GM12872 (cell line): ENCODE measurements at regions not wholly inside any gene's neighbourhood (a gene's known extent, or its start where the extent isn't known, plus 50 kb on each side); places are given as distances from the start of the nearest gene placed in this dataset.

Experiments
- TF ChIP-seq, protein P1 (sequence below): IDR thresholded peaks from 3 replicates; pipeline ENCODE4 v1.5.1; 2011; ENCODE audit warnings: low read depth, mild to moderate bottlenecking, low read length, moderate library complexity; ENCODE audit not compliant: insufficient read depth

DNA sequence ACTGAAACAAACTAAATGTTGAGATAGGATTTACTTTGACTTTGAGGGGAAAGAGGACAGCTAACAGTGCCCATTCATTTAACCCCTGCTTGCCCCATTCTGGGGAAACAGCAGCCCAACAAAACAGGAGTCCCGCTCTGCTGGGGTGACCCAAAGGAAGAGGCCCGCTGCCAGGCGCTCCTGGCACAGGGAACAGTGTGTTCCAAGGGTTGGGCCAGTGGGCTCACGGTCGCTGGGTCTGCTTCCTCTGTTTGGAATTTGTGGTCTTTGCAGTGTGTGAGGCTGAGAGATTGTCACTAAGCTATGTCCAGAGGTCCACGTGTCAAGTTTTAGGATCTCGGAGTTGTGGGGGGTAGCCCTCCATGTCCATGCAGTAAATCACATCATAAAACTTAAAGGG, 250.4 kb upstream of the C2CD4B start:
- TF ChIP-seq, protein P1, sequence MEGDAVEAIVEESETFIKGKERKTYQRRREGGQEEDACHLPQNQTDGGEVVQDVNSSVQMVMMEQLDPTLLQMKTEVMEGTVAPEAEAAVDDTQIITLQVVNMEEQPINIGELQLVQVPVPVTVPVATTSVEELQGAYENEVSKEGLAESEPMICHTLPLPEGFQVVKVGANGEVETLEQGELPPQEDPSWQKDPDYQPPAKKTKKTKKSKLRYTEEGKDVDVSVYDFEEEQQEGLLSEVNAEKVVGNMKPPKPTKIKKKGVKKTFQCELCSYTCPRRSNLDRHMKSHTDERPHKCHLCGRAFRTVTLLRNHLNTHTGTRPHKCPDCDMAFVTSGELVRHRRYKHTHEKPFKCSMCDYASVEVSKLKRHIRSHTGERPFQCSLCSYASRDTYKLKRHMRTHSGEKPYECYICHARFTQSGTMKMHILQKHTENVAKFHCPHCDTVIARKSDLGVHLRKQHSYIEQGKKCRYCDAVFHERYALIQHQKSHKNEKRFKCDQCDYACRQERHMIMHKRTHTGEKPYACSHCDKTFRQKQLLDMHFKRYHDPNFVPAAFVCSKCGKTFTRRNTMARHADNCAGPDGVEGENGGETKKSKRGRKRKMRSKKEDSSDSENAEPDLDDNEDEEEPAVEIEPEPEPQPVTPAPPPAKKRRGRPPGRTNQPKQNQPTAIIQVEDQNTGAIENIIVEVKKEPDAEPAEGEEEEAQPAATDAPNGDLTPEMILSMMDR, result no peak

DNA sequence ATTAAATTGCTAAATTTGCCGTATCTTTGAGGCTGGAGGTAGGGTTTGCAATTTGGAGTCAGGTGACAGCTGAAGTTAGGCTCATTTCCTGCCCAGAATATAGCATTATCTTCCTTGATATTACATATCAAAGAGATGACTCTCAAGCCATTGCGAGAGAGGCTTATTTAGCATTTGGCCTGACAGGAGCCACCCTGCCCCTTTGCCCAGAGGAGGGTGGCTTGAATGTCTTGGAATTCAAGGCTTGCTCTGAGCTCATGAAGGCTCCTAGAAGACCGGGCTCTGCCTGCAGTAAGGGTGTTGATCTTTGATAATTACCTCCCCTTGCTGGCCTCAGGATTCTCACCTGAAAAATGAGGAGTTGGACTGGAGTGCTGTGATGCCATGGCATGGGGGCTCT, 251.4 kb upstream of the C2CD4B start:
- TF ChIP-seq, protein P1, result no peak

DNA sequence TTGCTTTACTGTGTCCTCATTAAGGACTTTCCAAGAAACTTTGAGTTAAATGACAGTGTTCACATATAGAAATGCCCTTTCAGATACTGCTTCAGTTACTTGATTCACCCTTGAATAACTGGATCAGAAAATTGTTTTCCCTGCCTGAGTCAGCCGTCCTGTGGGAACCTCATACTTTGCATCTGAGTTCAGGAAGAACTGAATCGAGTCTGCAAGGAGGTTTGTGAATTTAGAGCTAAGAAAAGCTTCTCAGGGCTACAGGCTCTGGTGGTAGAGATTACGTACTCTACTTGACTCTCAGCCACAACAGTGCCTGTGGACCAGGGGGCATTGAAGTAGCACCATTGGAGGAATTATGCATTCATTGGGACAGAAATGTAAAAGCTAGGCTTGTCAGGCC, 252.4 kb upstream of the C2CD4B start:
- TF ChIP-seq, protein P1, result no peak

DNA sequence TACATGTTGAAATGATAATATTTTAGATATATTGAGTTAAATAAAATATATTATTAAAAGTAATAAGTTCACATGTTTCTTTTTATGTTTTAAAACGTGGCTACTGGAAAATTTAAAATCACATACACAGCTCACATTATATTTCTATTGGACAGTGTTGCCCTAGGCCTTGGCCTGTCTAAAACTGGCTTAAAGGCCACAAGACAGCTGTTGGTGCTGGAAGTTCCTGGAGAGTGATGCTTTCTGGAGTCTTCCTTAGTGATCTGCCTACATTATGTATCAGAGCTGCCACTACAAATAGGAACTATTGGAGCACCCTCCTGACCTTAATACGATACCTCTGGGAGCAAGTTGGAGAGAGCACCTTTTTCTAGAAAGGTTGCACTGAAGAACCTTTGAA, 254.1 kb upstream of the C2CD4B start:
- TF ChIP-seq, protein P1, result no peak

DNA sequence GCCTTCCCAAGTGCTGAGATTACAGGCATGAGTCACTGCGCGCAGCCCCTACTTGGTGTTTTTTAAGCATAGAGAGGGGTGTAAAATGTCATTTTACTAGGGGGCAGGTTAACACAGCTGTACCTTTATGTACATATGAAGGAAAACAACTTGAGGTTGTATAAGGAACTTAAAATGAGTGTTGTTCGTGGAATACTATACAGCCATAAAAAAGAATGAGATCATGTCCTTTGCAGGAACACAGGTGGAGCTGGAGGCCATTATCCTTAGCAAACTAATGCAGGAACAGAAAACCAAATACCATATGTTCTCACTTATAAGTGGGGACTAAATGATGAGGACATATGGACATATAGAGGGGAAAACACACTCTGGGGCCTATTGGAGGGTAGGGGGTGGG, 256.2 kb upstream of the C2CD4B start:
- TF ChIP-seq, protein P1, result no peak

DNA sequence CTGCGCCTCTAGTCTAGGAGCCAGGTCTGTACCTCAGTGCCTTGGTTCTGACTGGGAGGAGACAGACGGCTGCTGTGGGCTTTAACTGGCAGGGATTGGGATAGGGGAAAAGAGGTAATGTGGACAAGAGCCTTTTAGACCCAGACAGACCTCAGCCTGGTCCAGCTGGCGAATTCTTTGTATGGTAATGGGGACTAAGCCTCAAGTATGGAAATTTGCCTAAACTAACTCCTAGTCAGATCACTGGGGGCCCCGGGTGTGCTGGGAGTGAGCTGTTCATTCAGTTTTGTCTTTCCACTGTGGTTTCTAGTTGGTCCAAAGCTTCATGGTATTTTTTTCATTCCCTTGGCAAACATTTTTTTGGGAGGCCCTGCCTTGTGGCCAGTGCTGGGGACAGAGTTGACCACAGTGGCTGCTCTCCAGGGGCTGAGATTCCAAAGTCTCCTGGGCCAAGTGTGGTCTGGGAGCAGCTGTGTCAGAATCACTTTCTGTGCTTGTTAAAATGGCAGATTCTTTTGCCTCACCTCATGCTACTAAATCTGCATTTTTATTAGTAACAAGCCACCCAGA, 261.4 kb upstream of the C2CD4B start:
- TF ChIP-seq, protein P1, result no peak

DNA sequence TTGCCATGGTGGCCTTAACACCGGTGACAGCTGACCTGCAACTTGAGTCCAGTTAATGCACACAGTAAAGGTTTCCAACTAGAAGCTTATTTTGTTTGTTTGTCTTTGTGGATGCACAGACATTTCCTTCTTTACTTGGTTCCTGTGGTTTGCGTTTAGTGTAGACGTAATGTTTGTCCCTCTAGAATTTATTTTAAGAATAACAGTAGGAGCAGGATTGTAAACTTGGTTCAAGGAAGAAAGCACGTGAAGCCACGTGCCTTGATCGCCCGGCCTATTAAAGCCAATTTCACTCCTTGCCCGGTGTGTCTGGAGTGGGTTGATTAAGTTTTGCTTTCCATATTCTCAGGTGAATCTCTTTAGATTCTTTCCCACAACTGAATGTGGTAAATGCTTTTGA, 263.2 kb upstream of the C2CD4B start:
- TF ChIP-seq, protein P1, result no peak
